ENCODE measurements at regions not wholly inside any gene's neighbourhood (a gene's known extent, or its start where the extent isn't known, plus 50 kb on each side); places are given as distances from the start of the nearest gene placed in this dataset.

DNA sequence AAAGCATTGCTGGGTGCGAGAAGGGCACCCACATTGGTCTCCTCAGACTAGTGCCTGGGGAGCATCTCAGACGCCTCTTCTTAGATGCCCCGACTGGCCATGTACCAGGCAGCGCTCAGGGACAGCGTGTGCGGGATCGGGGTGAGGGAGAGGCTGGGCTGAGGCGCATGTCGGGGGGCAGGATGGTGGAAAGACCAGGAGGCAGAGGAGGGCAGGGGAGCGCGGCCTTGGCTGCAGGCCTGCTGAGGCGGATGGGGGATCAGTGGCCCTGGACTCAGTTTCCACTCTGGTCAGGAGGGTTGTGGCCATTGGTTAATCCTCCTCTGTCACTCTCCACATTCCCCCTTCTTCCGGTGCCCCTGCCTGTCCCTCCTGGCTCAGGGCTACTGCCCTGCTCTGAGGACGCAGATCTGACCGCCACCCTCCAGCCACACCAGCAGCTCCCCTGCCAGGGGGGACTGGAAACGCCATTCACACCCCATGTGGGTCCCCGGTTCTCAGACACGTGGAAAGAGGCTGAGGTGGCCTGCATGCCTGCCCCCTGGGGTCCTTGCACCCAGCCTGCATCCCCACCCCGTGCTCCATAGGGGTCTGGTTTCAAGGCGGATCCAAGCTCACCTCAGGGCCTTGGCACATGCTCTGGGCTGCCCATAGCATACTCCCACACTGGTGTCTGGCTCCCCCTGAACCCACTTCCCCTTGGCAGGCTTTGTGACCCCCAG is 105.9 kb downstream of the CPZ start:
- no peak for DNase-seq

GRCh38 chr4:8697826-8698225 is 105.3 kb downstream of the CPZ start:
- DNase-seq: no peak

DNA sequence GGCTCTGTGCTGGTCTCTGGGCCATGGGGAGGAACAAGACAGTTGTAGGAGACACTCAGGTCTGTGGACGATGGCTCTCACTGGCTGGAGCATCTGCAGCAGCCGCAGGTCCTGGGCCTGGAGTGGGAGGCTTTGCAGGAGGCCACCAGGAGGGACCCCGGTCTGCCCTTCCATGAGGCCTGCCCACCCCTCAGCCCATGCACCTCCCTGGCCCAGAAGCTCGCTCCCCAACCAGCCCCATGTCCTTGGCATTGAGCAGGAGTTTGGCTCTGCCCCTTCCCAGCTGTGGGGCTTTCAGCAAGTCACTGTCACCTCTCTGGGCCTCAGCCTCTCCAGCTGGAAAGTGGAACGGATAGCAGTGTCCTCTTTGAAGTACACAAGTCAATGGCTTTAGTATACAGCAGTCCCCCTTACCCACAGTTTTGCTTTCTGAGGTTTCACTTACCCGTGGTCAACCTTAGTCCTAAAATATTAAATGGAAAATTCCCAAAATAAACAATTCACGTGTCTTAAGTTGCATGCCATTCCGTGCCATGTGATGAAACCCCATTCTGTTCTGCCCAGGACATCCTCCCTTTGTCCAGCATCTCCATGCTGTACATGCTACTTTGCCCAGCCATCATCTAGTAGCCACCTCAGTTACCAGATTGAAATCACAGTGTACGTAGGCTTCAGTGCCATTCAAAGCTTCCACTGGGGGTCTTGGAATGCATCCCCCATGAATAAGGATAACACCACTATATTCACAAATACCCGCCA is 104.0 kb downstream of the CPZ start:
- no peak for DNase-seq

DNA sequence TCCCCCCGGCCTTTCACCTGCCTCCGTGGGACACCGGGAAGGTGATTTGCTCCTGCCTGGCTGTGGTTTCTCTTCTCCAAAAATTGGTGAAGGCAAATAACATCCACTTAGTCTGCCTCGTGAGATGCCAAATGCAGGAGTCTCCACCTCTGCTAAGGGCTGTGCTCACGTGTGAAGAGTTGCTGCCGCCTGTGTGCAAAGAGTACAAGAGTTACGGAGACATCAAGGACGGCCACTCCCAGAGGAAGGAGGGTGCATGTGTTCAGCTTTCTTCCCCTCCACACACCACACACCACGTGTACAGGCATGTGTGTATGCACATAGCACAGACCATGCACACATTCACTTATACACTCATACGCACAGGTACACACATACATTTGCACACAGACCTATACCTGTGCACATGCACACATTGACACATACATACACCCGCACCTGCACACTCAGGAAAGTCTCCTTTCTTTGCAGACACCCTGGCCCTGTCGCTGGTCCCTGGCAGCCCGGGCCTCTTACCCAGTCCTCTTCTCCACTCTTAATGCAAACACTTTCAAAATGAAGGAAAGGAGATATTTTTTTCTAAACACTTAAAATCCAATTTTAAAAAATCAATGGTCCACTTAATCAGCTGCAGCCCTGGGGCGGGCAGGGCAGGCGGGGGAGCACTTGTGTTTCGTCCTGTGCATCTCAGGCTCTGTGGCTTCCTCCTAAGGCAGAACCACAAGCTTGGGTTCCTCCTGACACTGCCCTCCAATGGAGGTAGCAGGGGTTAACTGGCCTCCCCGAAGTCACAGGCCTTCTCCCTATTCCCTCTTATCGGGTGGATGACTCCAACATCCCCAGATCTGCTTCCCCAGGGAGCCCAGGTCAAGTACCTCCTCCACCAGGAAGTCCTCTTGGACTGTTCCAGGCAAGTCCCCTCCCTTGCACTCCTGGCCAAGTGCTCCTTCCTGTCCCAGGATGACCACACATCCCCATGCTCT is 103.0 kb downstream of the CPZ start:
- DNase-seq: no peak

DNA sequence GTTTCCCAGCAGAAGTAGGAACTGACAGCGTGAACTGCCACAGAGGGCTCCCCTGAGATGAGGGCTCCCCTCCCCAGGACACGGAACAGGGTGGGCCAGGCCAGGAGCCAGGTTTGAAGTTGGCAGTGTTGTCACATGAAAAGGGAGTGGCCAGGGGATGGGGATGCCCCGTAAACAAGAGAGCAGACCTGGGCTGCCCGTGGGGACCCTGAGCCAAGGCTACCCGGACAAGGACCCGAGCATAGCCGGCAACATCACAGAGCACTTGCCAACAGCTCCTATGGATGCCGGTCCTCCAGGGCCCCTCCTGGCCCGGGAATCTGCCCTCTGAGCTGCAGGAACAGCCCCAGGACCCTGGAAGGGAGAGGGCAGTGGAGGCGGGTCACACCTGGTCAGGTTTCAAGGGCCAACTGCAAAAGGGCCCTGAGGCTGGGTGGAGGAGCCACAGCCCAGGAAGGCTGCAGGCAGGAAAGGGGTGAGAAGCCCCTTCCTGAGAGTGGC is 102.1 kb downstream of the CPZ start:
- no peak for DNase-seq

DNA sequence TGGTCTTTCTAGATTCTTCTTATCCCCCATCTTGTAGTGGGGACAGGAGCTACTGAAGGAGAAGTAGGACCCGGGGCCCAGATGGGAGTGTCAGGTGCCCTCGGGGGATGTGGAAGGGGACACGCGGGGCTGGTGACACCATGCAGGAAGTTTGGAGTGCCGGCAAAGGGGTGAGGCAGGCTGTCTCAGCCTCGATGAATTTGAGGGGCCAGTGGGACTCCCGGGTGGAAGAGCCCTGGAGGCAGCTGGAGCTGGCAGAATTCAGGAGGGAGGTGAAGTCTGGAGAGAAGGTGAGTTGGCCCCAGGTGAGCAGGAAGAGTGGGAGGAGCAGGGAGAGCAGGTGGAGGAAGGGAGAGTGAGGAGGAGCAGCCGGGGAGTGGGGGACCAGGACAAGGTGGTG is 101.7 kb downstream of the CPZ start:
- DNase-seq: no peak

DNA sequence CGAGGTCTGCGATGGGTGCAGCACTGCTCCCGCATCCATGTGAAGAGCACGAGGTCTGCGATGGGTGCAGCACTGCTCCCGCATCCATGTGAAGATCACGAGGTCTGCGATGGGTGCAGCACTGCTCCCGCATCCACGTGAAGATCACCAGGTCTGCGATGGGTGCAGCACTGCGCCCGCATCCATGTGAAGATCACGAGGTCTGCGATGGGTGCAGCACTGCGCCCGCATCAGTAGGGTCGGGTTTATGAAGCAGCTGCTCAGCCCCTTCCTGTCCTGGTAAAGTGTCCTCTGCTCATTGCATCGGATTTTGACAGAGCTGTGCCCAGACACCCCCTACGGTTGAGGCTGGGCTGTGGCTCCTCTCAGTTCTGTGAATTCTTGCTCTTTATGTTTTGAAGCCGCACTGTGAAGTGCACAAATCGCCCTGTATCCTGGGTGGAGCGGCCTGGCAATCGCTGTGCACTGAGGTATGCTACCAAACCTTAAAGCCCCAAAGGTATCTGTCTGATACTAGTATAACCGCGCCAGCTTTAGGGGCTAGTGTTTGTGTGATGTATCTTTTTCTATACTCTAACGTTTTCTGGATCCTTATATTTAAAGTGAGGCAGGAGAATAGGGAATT is 98.7 kb downstream of the CPZ start:
- no peak for DNase-seq

GRCh38 chr4:8690216-8691150 is 97.9 kb downstream of the CPZ start:
- DNase-seq: no peak

DNA sequence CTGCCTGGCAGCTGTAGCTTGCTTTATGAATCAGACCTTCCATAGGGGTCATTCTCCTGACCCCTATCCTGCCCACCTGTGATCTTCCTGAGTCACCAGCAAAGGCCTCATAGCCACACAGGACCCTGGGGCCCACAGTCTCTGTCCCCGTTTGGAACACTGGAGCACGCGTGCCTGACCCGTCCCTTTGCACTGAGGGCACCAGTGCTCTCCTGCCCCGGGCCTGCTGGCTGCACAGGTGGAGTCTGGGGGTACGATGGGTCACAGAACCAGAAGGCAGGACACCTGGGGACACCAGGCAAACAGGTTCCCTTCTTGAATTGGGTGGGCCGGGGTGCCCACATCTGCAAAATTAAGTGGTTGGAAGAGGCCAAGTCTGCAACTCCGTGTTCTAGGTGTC is 97.2 kb downstream of the CPZ start:
- no peak for DNase-seq

DNA sequence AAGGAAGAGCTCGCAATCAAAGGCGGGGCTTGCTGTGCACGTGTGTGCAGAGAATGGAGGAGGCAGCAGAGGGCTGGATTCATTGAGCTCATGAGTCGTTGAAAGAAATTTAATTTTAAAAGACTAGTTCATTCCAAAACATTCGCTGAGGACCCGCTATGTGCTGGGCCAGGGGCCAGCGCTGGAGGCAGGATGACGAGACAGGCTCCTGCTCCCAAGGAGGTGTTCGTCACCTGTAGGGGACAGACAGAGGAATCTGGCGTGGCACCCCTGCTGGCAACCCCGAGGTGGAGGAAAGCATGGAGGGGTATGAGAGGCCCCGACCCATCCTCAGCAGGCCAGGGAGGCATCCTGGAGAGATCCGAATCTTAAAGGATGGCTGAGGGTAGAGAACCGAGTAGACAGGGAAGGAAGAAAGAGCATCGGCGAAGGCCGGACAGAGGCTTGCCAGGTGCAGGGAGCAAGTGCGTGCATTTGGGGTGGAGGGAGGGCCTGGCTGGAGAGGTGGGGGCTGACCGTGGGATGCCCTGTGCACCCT is 96.4 kb downstream of the CPZ start:
- DNase-seq: no peak

GRCh38 chr4:8688041-8688907 is 95.7 kb downstream of the CPZ start:
- no peak for DNase-seq

DNA sequence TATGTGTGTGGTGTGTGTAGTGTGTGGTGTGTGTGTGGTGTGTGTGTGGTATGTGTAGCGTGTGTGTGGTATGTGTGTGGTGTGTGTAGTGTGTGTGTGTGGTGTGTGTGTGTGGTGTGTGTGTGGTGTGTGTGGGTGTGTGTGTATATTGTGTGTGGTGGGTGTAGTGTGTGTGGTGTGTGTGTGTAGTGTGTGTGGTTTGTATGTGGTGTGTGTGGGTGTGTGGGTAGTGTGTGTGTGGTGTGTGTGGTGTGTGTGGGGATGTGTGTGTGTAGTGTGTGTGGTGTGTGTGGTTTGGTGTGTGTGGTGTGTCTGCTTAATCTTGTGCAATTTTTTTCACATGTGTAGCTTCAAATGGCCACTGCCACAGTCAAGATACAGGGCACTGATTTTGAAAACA is 94.5 kb downstream of the CPZ start:
- DNase-seq: no peak

GRCh38 chr4:8685831-8686230 is 93.3 kb downstream of the CPZ start:
- DNase-seq: no peak

DNA sequence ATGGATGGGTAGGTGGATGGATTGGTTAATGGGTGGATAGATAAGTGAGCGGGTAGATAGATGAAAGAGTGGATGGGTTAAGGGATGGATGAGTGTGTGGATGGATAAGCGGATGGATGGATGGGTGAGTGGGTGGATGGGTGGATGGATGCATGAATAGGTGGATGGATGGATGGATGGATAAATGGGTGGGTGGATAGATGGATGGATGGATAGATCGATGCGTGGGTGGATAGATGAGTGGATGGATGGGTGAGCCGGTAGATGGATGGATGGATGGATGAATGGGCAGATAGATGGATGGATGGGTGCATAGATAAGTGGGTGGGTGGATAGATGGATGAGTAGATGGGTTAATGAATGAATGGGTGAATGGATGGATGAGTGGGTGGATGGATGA is 90.9 kb downstream of the CPZ start:
- DNase-seq: no peak

GRCh38 chr4:8682725-8683124 is 90.2 kb downstream of the CPZ start:
- no peak for DNase-seq

GRCh38 chr4:8682296-8682695 is 89.7 kb downstream of the CPZ start:
- DNase-seq: no peak

DNA sequence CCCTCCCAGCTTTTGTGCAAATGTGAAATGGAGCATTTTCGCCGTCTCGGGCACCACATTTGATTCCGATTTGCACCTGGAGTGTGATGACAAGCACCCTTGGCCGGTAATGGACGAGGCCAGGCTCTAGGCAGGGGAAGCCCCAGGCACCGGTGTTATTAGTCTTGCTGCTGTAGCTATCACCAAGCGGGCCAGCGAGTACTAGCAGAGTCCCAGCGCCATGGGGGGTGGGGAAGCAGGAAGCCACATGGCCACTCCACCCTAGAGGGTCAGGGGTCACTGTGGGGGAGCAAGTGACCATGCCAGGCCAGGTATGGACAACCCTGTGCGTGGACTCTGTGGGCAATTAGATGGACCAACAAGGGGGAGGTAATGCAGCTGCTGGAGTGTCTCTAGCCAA is 88.8 kb downstream of the CPZ start:
- DNase-seq: no peak

GRCh38 chr4:8679032-8679431 is 86.5 kb downstream of the CPZ start:
- DNase-seq: no peak

GRCh38 chr4:8676676-8677075 is 84.1 kb downstream of the CPZ start:
- DNase-seq: no peak

- DNase-seq: no peak
Measured at GRCh38 chr4:8675906-8676305, 83.3 kb downstream of the CPZ start.
